Activated CD4-positive, alpha-beta memory T cell treated with anti-CD3 and anti-CD28 coated beads for 36 hours (primary cell): ENCODE measurements at regions not wholly inside any gene's neighbourhood (a gene's known extent, or its start where the extent isn't known, plus 50 kb on each side); places are given as distances from the start of the nearest gene placed in this dataset.

Source experiments
- CTCF ChIA-PET: fragments of 350-600 bp; sonication (Branson Sonifier 250); formaldehyde crosslinking; loops from one replicate; lab custom pipeline; 2021; ENCODE audit warnings: antibody characterized with exemption, inconsistent platforms; lab: Charles Lee
- POLR2A ChIA-PET: fragments of 350-600 bp; sonication (Branson Sonifier 250); formaldehyde crosslinking; loops from one replicate; lab custom pipeline; 2021; ENCODE audit warnings: antibody characterized with exemption; lab: Charles Lee
- DNase-seq: peaks from one replicate; pipeline ENCODE4 v3.0.0-alpha.2; 2020
- H3K27ac Mint-ChIP-seq: one replicate; pipeline ENCODE4 v1.8.0; 2021; ENCODE audit warnings: mixed read lengths
- H3K27me3 Mint-ChIP-seq: one replicate; pipeline ENCODE4 v1.8.0; 2021; ENCODE audit warnings: mixed read lengths
- H3K36me3 Mint-ChIP-seq: one replicate; pipeline ENCODE4 v1.8.0; 2021; ENCODE audit warnings: mixed read lengths
- H3K4me1 Mint-ChIP-seq: one replicate; pipeline ENCODE4 v1.8.0; 2021; ENCODE audit warnings: low read depth, mixed read lengths
- H3K4me3 Mint-ChIP-seq: one replicate; pipeline ENCODE4 v1.8.0; 2021; ENCODE audit warnings: mild to moderate bottlenecking, mixed read lengths
- H3K9me3 Mint-ChIP-seq: one replicate; pipeline ENCODE4 v1.8.0; 2021; ENCODE audit warnings: mixed read lengths
- intact Hi-C: fragments of 100-400 bp; cut with micrococcal nuclease; formaldehyde crosslinking; loops from one replicate; pipeline ENCODE4 v1.15.1; 2023

GRCh38 chr1:193588311-193589082, 402.1 kb upstream of the B3GALT2 start:
- CTCF ChIA-PET: interaction anchor here (1.1 kb wide), 1 partner anchor 16 kb away, joined by 3 read pairs; no protein-coding TSS in a partner anchor
- Mint-ChIP-seq H3K4me1 (peaks cover 20% of the 10 kb centered on the region), H3K4me3 (no peak overlapping the region), H3K36me3 (no peaks in the 10 kb centered on the region), H3K9me3 (no peaks in the 10 kb centered on the region), H3K27me3 (no peaks in the 10 kb centered on the region), H3K27ac (no peak overlapping the region)
- no peak for DNase-seq
- POLR2A ChIA-PET: no interaction called here
- intact Hi-C loops: no loop called here

DNA sequence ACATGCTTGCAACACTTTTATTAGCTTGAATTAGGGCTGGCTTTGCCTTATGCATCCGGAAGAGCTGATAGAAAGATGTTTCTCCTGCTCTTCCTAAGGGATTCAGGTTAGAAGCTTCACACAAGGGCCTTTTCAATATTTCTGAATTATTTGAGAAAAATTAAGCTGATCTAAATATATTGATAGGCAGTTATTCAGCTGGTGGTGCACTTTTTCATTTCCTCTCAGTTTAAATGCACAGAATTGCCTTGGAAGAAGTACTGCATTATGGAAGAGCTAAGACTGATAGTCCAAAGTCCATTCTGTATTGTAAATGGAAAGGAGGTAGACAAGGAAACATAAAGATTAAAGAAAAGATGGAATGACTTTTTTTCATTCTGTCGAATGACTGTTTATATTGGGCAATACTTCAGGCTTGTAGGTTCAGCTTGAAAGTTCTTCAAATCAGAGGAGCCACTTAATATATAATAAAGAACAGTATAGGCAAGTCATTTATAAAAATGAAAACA, 398.4 kb upstream of the B3GALT2 start:
- Mint-ChIP-seq H3K4me3 (no peak overlapping the region), H3K36me3 (peaks cover 1% of the 10 kb centered on the region), H3K9me3 (peaks cover 3% of the 10 kb centered on the region), H3K27ac (no peak overlapping the region), H3K4me1 (no peaks in the 10 kb centered on the region), H3K27me3 (no peaks in the 10 kb centered on the region)
- intact Hi-C loops: no loop called here
- ChIA-PET CTCF (no interaction called here), POLR2A (no interaction called here)
- DNase-seq: no peak

GRCh38 chr1:193581341-193581740, 394.9 kb upstream of the B3GALT2 start:
- Mint-ChIP-seq H3K27ac (no peak overlapping the region), H3K27me3 (no peaks in the 10 kb centered on the region), H3K4me3 (no peak overlapping the region), H3K4me1 (peaks cover 3% of the 10 kb centered on the region), H3K36me3 (peaks cover 1% of the 10 kb centered on the region), H3K9me3 (peaks cover 3% of the 10 kb centered on the region)
- no peak for DNase-seq
- CTCF ChIA-PET: no interaction called here
- intact Hi-C loops: no loop called here
- POLR2A ChIA-PET: no interaction called here

- intact Hi-C loops: no loop called here
- no peak overlapping the region for H3K27ac Mint-ChIP-seq
- H3K27me3 Mint-ChIP-seq: no peaks in the 10 kb centered on the region
- peaks cover 3% of the 10 kb centered on the region for H3K4me1 Mint-ChIP-seq
- H3K9me3 Mint-ChIP-seq: peaks cover 3% of the 10 kb centered on the region
- POLR2A ChIA-PET: no interaction called here
- no peak for DNase-seq
- peaks cover 1% of the 10 kb centered on the region for H3K36me3 Mint-ChIP-seq
- no peak overlapping the region for H3K4me3 Mint-ChIP-seq
- CTCF ChIA-PET: no interaction called here
Observed at GRCh38 chr1:193580419-193580818, 394.0 kb upstream of the B3GALT2 start.

DNA sequence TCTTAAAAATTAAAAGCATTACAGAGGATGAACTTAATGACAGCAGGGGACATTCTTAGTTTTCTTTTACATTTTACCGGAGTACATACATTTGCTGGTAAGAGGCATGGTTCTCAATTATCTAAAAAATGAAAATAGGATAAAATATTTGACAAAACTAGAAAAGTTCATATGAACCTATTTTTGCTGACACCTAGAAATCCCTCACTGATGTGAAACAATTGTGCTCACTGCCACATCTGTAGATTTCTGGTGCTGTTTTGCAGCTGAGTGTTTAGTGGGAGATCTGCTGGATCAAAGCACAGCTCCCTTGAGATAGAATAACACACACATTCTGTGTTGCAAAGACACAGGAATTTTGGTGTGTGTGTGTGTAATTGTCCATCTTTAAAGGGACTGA, 392.9 kb upstream of the B3GALT2 start:
- Mint-ChIP-seq H3K4me3 (no peak overlapping the region), H3K27ac (no peak overlapping the region), H3K4me1 (peaks cover 3% of the 10 kb centered on the region), H3K9me3 (peaks cover 3% of the 10 kb centered on the region), H3K36me3 (peaks cover 1% of the 10 kb centered on the region), H3K27me3 (no peaks in the 10 kb centered on the region)
- POLR2A ChIA-PET: no interaction called here
- intact Hi-C loops: no loop called here
- DNase-seq: no peak
- CTCF ChIA-PET: no interaction called here

GRCh38 chr1:193574913-193575312, 388.5 kb upstream of the B3GALT2 start:
- Mint-ChIP-seq H3K27me3 (no peaks in the 10 kb centered on the region), H3K27ac (no peak overlapping the region), H3K9me3 (peaks cover 34% of the 10 kb centered on the region), H3K4me3 (no peak overlapping the region), H3K36me3 (peaks cover 31% of the 10 kb centered on the region), H3K4me1 (peaks cover 11% of the 10 kb centered on the region)
- POLR2A ChIA-PET: no interaction called here
- intact Hi-C loops: no loop called here
- no peak for DNase-seq
- CTCF ChIA-PET: no interaction called here

GRCh38 chr1:193569983-193570269, 383.5 kb upstream of the B3GALT2 start:
- POLR2A ChIA-PET: no interaction called here

DNA sequence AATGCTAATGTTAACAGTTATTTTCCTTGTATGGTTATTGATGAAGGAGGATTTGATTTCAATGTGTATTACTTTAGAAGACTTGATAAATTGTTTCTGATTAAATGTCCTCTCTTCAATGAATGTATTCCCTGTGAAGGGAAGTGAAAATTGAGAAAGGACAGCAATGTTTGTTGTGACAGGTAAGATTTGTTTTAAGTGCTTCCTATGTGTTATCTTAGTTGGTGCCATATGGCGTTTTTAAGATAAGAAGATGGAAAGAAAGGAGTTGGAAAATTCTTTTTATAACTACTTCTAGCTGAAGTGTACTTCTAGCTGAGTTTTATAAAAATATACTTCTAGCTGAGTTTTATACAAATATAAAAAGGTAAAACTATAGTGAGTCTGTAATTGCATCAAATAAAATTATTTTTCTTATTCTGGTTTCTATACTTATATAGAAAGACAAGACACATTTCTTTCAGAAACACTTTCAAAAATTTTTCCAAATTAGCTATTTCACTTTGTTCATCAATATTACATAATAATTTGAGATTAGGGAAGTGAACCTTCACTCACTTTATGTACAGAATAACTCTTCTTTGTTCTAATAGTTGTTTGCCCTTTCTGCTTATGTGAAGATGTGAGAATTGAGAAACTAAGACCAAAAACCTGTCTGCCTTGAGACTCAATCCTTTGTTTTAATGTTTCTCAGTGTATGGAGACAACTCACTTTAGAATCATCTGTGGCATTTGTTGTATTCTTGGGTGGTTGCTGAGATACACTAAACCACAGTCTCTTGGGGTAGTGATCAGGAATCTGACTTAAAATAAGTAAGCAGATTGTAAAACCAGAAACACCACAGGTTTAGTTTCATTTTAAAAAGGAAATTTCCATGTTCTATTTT, 382.9 kb upstream of the B3GALT2 start:
- H3K4me3 Mint-ChIP-seq: no peak overlapping the region
- H3K27ac Mint-ChIP-seq: peak overlapping the region; percentile 73
- H3K9me3 Mint-ChIP-seq: peaks cover 34% of the 10 kb centered on the region
- ChIA-PET POLR2A (interaction anchor here (0.9 to 1.2 kb wide), 2 partner anchors 28 to 120 kb away, joined by 3 to 4 read pairs; no protein-coding TSS in a partner anchor), CTCF (interaction anchor here (0.6 to 1.4 kb wide), 3 partner anchors 10 to 260 kb away, joined by 3 to 4 read pairs (median 3); no protein-coding TSS in a partner anchor)
- H3K36me3 Mint-ChIP-seq: peaks cover 34% of the 10 kb centered on the region
- H3K27me3 Mint-ChIP-seq: no peaks in the 10 kb centered on the region
- no peak for DNase-seq
- H3K4me1 Mint-ChIP-seq: peaks cover 29% of the 10 kb centered on the region
- intact Hi-C loops: loop anchor here (1.0 kb wide), 4 partner anchors 11 to 151 kb away; no protein-coding TSS in a partner anchor

More at GRCh38 chr1:193569983-193570269, 383.5 kb upstream of the B3GALT2 start:
- CTCF ChIA-PET: no interaction called here
- H3K27ac Mint-ChIP-seq: peak overlapping the region; percentile 39
- intact Hi-C loops: loop anchor here (1.0 kb wide), 4 partner anchors 12 to 152 kb away; no protein-coding TSS in a partner anchor
- peaks cover 29% of the 10 kb centered on the region for H3K4me1 Mint-ChIP-seq
- H3K4me3 Mint-ChIP-seq: no peak overlapping the region
- no peaks in the 10 kb centered on the region for H3K27me3 Mint-ChIP-seq
- no peak for DNase-seq
- peaks cover 34% of the 10 kb centered on the region for H3K36me3 Mint-ChIP-seq
- H3K9me3 Mint-ChIP-seq: peaks cover 34% of the 10 kb centered on the region

GRCh38 chr1:193568512-193568911, 382.1 kb upstream of the B3GALT2 start:
- intact Hi-C loops: no loop called here
- DNase-seq: no peak
- peaks cover 29% of the 10 kb centered on the region for H3K4me1 Mint-ChIP-seq
- peaks cover 26% of the 10 kb centered on the region for H3K9me3 Mint-ChIP-seq
- H3K27me3 Mint-ChIP-seq: no peaks in the 10 kb centered on the region
- ChIA-PET CTCF (interaction anchor here (1.4 kb wide), 1 partner anchor 10 kb away, joined by 3 read pairs; no protein-coding TSS in a partner anchor), POLR2A (interaction anchor here (1.2 to 1.4 kb wide), 2 partner anchors 29 to 120 kb away, joined by 4 to 6 read pairs; no protein-coding TSS in a partner anchor)
- peak overlapping the region; percentile 20 for H3K4me3 Mint-ChIP-seq
- peaks cover 27% of the 10 kb centered on the region for H3K36me3 Mint-ChIP-seq
- peak overlapping the region; percentile 73 for H3K27ac Mint-ChIP-seq

DNA sequence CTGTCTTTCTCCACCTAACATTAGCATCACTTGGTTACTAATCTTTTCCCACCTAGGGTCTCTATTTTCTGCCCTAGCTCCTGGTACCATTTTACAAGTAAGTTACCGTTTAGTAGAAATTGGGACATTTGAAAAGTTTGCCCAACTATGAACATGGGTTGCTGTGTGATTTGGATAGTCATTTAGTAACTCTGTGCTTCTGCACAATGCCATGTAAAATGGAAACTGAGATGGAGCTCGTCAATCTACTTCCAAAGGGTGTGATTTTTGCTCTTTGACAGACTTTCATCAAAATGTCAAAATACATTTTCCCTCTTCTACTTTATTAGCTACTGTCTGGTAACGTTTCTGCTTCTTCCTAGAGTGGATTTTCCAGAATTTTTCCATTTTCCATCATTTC, 381.5 kb upstream of the B3GALT2 start:
- H3K4me1 Mint-ChIP-seq: peaks cover 29% of the 10 kb centered on the region
- ChIA-PET POLR2A (interaction anchor here (0.6 to 1.4 kb wide), 3 partner anchors 28 to 119 kb away, joined by 3 to 6 read pairs (median 4); no protein-coding TSS in a partner anchor), CTCF (interaction anchor here (1.4 kb wide), 1 partner anchor 9 kb away, joined by 3 read pairs; no protein-coding TSS in a partner anchor)
- intact Hi-C loops: no loop called here
- no peak overlapping the region for H3K4me3 Mint-ChIP-seq
- H3K9me3 Mint-ChIP-seq: peaks cover 21% of the 10 kb centered on the region
- no peak for DNase-seq
- peaks cover 22% of the 10 kb centered on the region for H3K36me3 Mint-ChIP-seq
- peak overlapping the region; percentile 4 for H3K27ac Mint-ChIP-seq
- H3K27me3 Mint-ChIP-seq: no peaks in the 10 kb centered on the region

GRCh38 chr1:193566735-193567134, 380.3 kb upstream of the B3GALT2 start:
- no peak overlapping the region for H3K27ac Mint-ChIP-seq
- POLR2A ChIA-PET: no interaction called here
- DNase-seq: no peak

More at GRCh38 chr1:193566735-193567134, 380.3 kb upstream of the B3GALT2 start:
- Mint-ChIP-seq H3K36me3 (peaks cover 14% of the 10 kb centered on the region), H3K4me1 (peaks cover 29% of the 10 kb centered on the region), H3K4me3 (no peak overlapping the region), H3K27me3 (no peaks in the 10 kb centered on the region), H3K9me3 (peaks cover 11% of the 10 kb centered on the region)
- intact Hi-C loops: no loop called here
- CTCF ChIA-PET: no interaction called here
